Activated T-helper 1 cell treated with anti-CD3 and anti-CD28 coated beads, Interleukin-12 subunit alpha, Interleukin-12 subunit beta, Interleukin-2, Interleukin-4 antibody, amounts not matched to agents 30 ng/mL and 10 ng/mL and 1 ng/mL, durations not matched to agents 14 hours and 24 hours and 36 hours (primary cell): ENCODE measurements at regions not wholly inside any gene's neighbourhood (a gene's known extent, or its start where the extent isn't known, plus 50 kb on each side); places are given as distances from the start of the nearest gene placed in this dataset.

Experiments used
- DNase-seq: peaks from one replicate; pipeline ENCODE4 v3.0.0; 2021; ENCODE audit warnings: low spot score
- H3K27ac Mint-ChIP-seq: one replicate; pipeline ENCODE4 v1.8.0; 2021; ENCODE audit warnings: mild to moderate bottlenecking, mixed read lengths
- H3K27me3 Mint-ChIP-seq: one replicate; pipeline ENCODE4 v1.8.0; 2022; ENCODE audit warnings: mild to moderate bottlenecking, moderate library complexity, mixed read lengths; ENCODE audit not compliant: insufficient read depth
- H3K36me3 Mint-ChIP-seq: one replicate; pipeline ENCODE4 v1.8.0; 2021; ENCODE audit warnings: low read depth, mixed read lengths
- H3K4me1 Mint-ChIP-seq: one replicate; pipeline ENCODE4 v1.8.0; 2021; ENCODE audit warnings: low read depth, mixed read lengths
- H3K4me3 Mint-ChIP-seq: one replicate; pipeline ENCODE4 v1.8.0; 2021; ENCODE audit warnings: mild to moderate bottlenecking, moderate library complexity, mixed read lengths
- H3K9me3 Mint-ChIP-seq: one replicate; pipeline ENCODE4 v1.8.0; 2021; ENCODE audit warnings: mixed read lengths
- intact Hi-C: fragments of 100-400 bp; cut with micrococcal nuclease; formaldehyde crosslinking; loops from one replicate; pipeline ENCODE4 v1.15.1; 2024

GRCh38 chr12:94020335-94020734, 128.0 kb upstream of the PLXNC1 start:
- intact Hi-C loops, result no loop called here
- Mint-ChIP-seq H3K9me3 (peaks cover 47% of the 10 kb centered on the region), H3K27ac (no peak overlapping the region)

DNA sequence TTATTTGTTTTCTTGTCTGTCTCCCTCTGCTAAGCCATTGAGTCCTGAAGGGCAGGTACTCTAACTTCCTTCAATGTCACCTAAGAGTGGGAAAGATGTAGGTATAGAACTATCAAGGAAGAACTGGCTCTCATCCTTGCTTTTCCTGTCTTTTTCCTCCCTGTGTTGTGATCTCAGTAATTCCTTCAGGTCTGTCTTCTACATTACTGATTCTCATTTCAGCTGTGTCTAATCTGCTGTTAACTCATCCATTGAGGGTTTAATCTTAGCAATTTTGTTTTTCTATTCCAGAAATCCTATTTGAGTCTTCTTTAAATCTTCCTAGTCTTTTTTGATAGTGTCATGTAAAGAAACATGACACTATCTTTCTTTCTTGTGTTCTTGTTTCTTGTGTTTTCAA, 124.5 kb upstream of the PLXNC1 start:
- peaks cover 28% of the 10 kb centered on the region for H3K9me3 Mint-ChIP-seq
- no peak overlapping the region for H3K4me3 Mint-ChIP-seq
- H3K36me3 Mint-ChIP-seq, result no peaks in the 10 kb centered on the region
- H3K27ac Mint-ChIP-seq, result no peak overlapping the region
- H3K27me3 Mint-ChIP-seq, result no peaks in the 10 kb centered on the region
- H3K4me1 Mint-ChIP-seq, result no peaks in the 10 kb centered on the region
- intact Hi-C loops, result no loop called here
- no peak for DNase-seq

More at GRCh38 chr12:94020335-94020734, 128.0 kb upstream of the PLXNC1 start:
- no peak overlapping the region for H3K4me3 Mint-ChIP-seq
- DNase-seq, result no peak
- no peaks in the 10 kb centered on the region for H3K27me3 Mint-ChIP-seq
- H3K36me3 Mint-ChIP-seq, result peaks cover 6% of the 10 kb centered on the region
- no peaks in the 10 kb centered on the region for H3K4me1 Mint-ChIP-seq

DNA sequence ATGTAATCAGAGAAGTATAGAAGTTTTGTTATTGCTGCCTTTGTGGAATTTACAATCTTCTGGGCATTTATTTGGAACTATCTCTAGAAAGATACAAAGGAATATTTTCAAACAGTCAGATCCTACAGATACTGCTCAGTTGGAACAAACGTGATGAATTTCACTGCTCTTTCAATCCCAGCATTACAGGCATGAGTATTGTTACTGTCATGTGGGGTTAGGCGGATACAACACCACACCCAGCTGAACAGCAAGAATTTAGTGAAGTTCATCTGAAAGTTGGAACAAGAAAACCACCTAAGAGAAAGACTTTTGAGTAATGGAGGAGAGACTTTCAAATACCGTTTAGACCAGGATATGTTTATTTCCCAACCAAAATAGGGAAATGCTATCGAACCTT, 123.3 kb upstream of the PLXNC1 start:
- no peaks in the 10 kb centered on the region for H3K27me3 Mint-ChIP-seq
- no peak overlapping the region for H3K27ac Mint-ChIP-seq
- H3K4me1 Mint-ChIP-seq, result peaks cover 4% of the 10 kb centered on the region
- DNase-seq, result no peak
- H3K9me3 Mint-ChIP-seq, result peaks cover 30% of the 10 kb centered on the region
- H3K36me3 Mint-ChIP-seq, result no peaks in the 10 kb centered on the region
- H3K4me3 Mint-ChIP-seq, result no peak overlapping the region
- intact Hi-C loops, result no loop called here

GRCh38 chr12:94025756-94026155, 122.6 kb upstream of the PLXNC1 start:
- no peaks in the 10 kb centered on the region for H3K36me3 Mint-ChIP-seq
- no peak overlapping the region for H3K27ac Mint-ChIP-seq
- no peak overlapping the region for H3K4me3 Mint-ChIP-seq
- intact Hi-C loops, result no loop called here
- peaks cover 32% of the 10 kb centered on the region for H3K9me3 Mint-ChIP-seq
- no peak for DNase-seq
- H3K4me1 Mint-ChIP-seq, result peaks cover 11% of the 10 kb centered on the region
- no peaks in the 10 kb centered on the region for H3K27me3 Mint-ChIP-seq

- Mint-ChIP-seq H3K36me3 (peaks cover 2% of the 10 kb centered on the region), H3K27me3 (no peaks in the 10 kb centered on the region), H3K9me3 (peaks cover 36% of the 10 kb centered on the region), H3K4me1 (peaks cover 19% of the 10 kb centered on the region), H3K4me3 (no peak overlapping the region), H3K27ac (no peak overlapping the region)
- intact Hi-C loops, result no loop called here
- DNase-seq, result no peak
Measured at GRCh38 chr12:94026596-94026995, 121.8 kb upstream of the PLXNC1 start.

- H3K27ac Mint-ChIP-seq, result no peak overlapping the region
- peaks cover 25% of the 10 kb centered on the region for H3K4me1 Mint-ChIP-seq
- H3K36me3 Mint-ChIP-seq, result peaks cover 3% of the 10 kb centered on the region
- no peaks in the 10 kb centered on the region for H3K27me3 Mint-ChIP-seq
- intact Hi-C loops, result no loop called here
- peaks cover 31% of the 10 kb centered on the region for H3K9me3 Mint-ChIP-seq
- no peak overlapping the region for H3K4me3 Mint-ChIP-seq
- DNase-seq, result no peak
Measured at GRCh38 chr12:94027561-94027960, 120.8 kb upstream of the PLXNC1 start.

GRCh38 chr12:94031763-94032162, 116.6 kb upstream of the PLXNC1 start:
- Mint-ChIP-seq H3K9me3 (peaks cover 34% of the 10 kb centered on the region), H3K4me1 (peaks cover 34% of the 10 kb centered on the region), H3K4me3 (no peak overlapping the region), H3K27me3 (no peaks in the 10 kb centered on the region), H3K36me3 (peaks cover 8% of the 10 kb centered on the region), H3K27ac (no peak overlapping the region)
- DNase-seq, result no peak
- intact Hi-C loops, result no loop called here

- intact Hi-C loops, result no loop called here
- Mint-ChIP-seq H3K9me3 (peaks cover 34% of the 10 kb centered on the region), H3K36me3 (peaks cover 8% of the 10 kb centered on the region), H3K27me3 (no peaks in the 10 kb centered on the region), H3K27ac (no peak overlapping the region), H3K4me1 (peaks cover 34% of the 10 kb centered on the region), H3K4me3 (no peak overlapping the region)
- no peak for DNase-seq
Measured at GRCh38 chr12:94032368-94032767, 116.0 kb upstream of the PLXNC1 start.

DNA sequence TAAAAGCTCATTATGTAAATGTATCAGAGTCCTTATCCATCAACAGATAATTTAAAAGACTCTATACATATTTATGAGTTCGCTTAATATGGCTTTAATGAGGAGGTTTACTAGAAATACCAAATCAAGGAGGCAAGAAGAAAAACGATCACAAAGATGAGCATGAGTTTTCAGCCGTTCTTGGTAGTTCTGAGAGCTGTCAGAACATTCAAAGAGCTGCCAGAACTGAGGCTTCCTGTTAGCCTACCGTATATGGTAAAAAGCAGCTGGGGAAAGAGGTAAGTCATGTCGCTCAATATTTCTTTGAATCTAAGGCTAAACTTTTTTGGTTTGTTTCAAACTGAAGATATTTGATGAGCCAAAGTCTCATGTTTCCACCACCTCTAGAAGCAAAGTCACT, 115.3 kb upstream of the PLXNC1 start:
- Mint-ChIP-seq H3K27me3 (no peaks in the 10 kb centered on the region), H3K36me3 (peaks cover 8% of the 10 kb centered on the region), H3K4me3 (no peak overlapping the region), H3K27ac (no peak overlapping the region), H3K9me3 (peaks cover 33% of the 10 kb centered on the region), H3K4me1 (peaks cover 34% of the 10 kb centered on the region)
- intact Hi-C loops, result no loop called here
- DNase-seq, result no peak

DNA sequence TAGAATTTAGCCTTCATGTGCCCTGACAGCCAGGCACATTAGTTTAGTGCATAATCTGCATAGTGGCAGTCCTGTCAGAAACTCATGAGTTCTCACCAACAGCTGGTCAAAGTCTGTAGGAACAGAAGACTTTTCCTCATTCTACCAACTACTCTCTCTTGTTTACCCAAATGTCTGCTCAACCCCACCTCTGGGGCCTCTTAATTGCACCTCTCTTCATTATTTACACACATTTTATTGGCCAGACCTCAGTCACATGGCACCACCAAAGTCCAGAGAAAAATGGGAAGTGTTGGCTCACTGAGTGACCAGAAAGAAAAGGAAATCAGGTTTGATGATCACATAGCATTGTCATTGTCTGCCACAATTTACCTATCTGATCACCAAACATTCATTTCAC, 114.6 kb upstream of the PLXNC1 start:
- Mint-ChIP-seq H3K27me3 (no peaks in the 10 kb centered on the region), H3K4me1 (peaks cover 34% of the 10 kb centered on the region), H3K36me3 (peaks cover 8% of the 10 kb centered on the region), H3K9me3 (peaks cover 33% of the 10 kb centered on the region), H3K27ac (no peak overlapping the region), H3K4me3 (no peak overlapping the region)
- DNase-seq, result no peak
- intact Hi-C loops, result no loop called here

DNA sequence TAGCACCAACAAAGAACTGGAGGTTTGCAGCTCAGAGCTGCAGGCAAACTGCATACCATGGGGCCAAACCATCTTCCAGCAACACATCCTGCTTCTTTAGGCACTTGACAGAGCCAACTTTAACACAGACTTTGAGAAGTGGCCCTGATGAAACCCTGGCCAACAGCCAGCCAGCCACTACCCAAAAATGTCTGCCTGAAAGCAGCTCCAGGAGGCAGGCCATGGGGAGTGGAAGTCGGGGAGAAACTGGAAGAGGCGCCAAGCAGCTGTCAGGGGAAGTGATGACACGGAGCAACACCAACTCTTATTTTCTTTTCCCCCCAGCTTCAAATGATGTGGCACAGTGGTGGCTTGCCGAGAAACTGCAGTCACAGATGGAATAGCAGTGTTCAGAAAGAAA, 110.9 kb upstream of the PLXNC1 start:
- Mint-ChIP-seq H3K4me3 (no peak overlapping the region), H3K27me3 (no peaks in the 10 kb centered on the region), H3K27ac (no peak overlapping the region), H3K9me3 (peaks cover 32% of the 10 kb centered on the region), H3K4me1 (peaks cover 10% of the 10 kb centered on the region), H3K36me3 (peaks cover 4% of the 10 kb centered on the region)
- DNase-seq, result no peak
- intact Hi-C loops, result no loop called here

GRCh38 chr12:94038605-94039004, 109.8 kb upstream of the PLXNC1 start:
- H3K27ac Mint-ChIP-seq, result no peak overlapping the region
- H3K9me3 Mint-ChIP-seq, result peaks cover 32% of the 10 kb centered on the region
- peaks cover 4% of the 10 kb centered on the region for H3K36me3 Mint-ChIP-seq
- H3K27me3 Mint-ChIP-seq, result no peaks in the 10 kb centered on the region
- H3K4me1 Mint-ChIP-seq, result no peaks in the 10 kb centered on the region
- H3K4me3 Mint-ChIP-seq, result no peak overlapping the region
- intact Hi-C loops, result no loop called here
- no peak for DNase-seq

DNA sequence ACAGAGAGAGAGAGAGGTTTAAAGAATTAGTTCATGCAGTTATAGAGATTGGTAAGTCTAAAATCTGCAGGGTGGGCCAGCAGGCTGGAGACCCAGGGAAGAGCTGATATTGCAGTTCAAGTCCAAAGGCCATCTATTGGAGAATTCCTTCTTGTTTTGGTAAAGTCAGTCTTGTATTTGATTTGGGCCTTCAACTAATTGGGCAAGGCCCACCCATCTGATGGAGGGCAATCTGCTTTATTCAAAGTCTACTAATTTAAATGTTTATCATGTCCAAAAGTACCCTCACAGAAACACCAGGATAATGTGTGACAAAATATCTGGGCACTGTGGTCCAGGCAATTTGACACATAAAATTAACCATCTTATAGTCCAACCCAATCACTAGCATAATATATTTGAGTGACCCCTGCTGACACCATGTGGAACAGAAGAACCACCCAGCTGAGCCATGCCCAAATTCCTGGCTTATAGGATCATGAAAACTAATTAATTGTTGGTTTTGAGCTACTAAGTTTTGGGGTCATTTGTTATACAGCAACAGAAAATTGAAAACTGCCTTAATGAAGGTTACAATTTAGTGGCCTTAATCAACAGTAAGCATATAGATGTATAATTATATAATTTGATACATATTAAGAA, 109.1 kb upstream of the PLXNC1 start:
- intact Hi-C loops, result no loop called here
- no peaks in the 10 kb centered on the region for H3K27me3 Mint-ChIP-seq
- no peak for DNase-seq
- H3K27ac Mint-ChIP-seq, result no peak overlapping the region
- H3K4me3 Mint-ChIP-seq, result no peak overlapping the region
- no peaks in the 10 kb centered on the region for H3K4me1 Mint-ChIP-seq
- H3K36me3 Mint-ChIP-seq, result peaks cover 1% of the 10 kb centered on the region
- peaks cover 25% of the 10 kb centered on the region for H3K9me3 Mint-ChIP-seq

- Mint-ChIP-seq H3K4me1 (no peaks in the 10 kb centered on the region), H3K36me3 (peaks cover 1% of the 10 kb centered on the region), H3K27ac (no peak overlapping the region), H3K27me3 (no peaks in the 10 kb centered on the region), H3K4me3 (no peak overlapping the region), H3K9me3 (peaks cover 19% of the 10 kb centered on the region)
- intact Hi-C loops, result no loop called here
- DNase-seq, result no peak
Measured at GRCh38 chr12:94039914-94040313, 108.5 kb upstream of the PLXNC1 start.
